Stomach (tissue), 8 donors: ENCODE measurements at regions not wholly inside any gene's neighbourhood (a gene's known extent, or its start where the extent isn't known, plus 50 kb on each side); places are given as distances from the start of the nearest gene placed in this dataset.
"Not testable (repeated sequence)": the region's sequence is repeated elsewhere in the genome, so short reads cannot be mapped to it uniquely, and the experiment has no call there.

Source experiments
- DNase-seq, 2 donors: peaks; one replicate each; pipeline versions ENCODE4 v3.0.0 to v3.0.0-alpha.2; 2013 to 2019
- H3K27ac ChIP-seq, 5 donors: fragments of 200-600 bp in 4 of 5; sonication (generic) in 4 of 5; one replicate each; pipeline ENCODE4 v1.5.1; 2013 to 2019; ENCODE audit warnings: mild to moderate bottlenecking in 1 of 5, moderate library complexity in 1 of 5
- H3K27me3 ChIP-seq, 3 donors: fragments of 200-600 bp; sonication (generic); one replicate each; pipeline ENCODE4 v1.5.1; 2017 to 2019; ENCODE audit warnings: mixed run types in 1 of 3
- H3K36me3 ChIP-seq, 4 donors: fragments of 200-600 bp; sonication (generic); 1 replicate in 3 of 4; 2 replicates in 1 of 4; pipeline ENCODE4 v1.5.1; 2016 to 2019
- H3K4me1 ChIP-seq, 4 donors: fragments of 200-600 bp; sonication (generic); one replicate each; pipeline ENCODE4 v1.5.1; 2016 to 2019
- H3K4me3 ChIP-seq, 4 donors: fragments of 200-600 bp; sonication (generic) in 3 of 4; one replicate each; pipeline ENCODE4 v1.5.1; 2016 to 2019; ENCODE audit warnings: mild to moderate bottlenecking in 1 of 4
- H3K9me3 ChIP-seq, 4 donors: fragments of 200-600 bp; sonication (generic); one replicate each; pipeline ENCODE4 v1.5.1; 2016 to 2019
- EP300 ChIP-seq: sonication (generic); formaldehyde crosslinking; IDR thresholded peaks from one replicate; pipeline ENCODE4 v1.6.1; 2017; ENCODE audit warnings: antibody characterized with exemption
- POLR2A ChIP-seq, 4 donors: fragments of 450-650 bp; IDR thresholded peaks; one replicate each; pipeline ENCODE4 v1.6.1; 2016; ENCODE audit warnings: antibody characterized with exemption in 4 of 4, control low read depth in 2 of 4, mild to moderate bottlenecking in 1 of 4, moderate library complexity in 1 of 4
- POLR2AphosphoS5 ChIP-seq, 3 donors: sonication (generic); formaldehyde crosslinking; IDR thresholded peaks; one replicate each; pipeline ENCODE4 v1.6.1; 2016; ENCODE audit warnings: antibody characterized with exemption in 3 of 3
- WGBS, 5 donors: extraction: QIAGEN DNeasy Blood & Tissue Kit in 3 of 5; methylation state at CpG; one replicate each; pipeline versions ENCODE4 v1.1.5 to v1.1.7; 2013 to 2018; 5-methylcytosine and 5-hydroxymethylcytosine counted together
- intact Hi-C: fragments of 100-400 bp; cut with DNase I; formaldehyde crosslinking; loops from one replicate; pipeline ENCODE4 v1.15.1; 2023; ENCODE audit warnings: low total_unique reads
- TF ChIP-seq, protein P1 (sequence below), 7 experiments: fragments of 450-650 bp in 4 of 7; fragments of 200-600 bp in 3 of 7; sonication (generic) in 3 of 7; IDR thresholded peaks; one replicate each; pipeline ENCODE4 v1.5.1; 2016 to 2019; ENCODE audit warnings: antibody characterized with exemption in 7 of 7, control low read depth in 2 of 7, mild to moderate bottlenecking in 1 of 7
- donor health status: healthy with polysubstance abuse.
- donor health status: Bipolar disorder and iron deficiency.
- donor health status: healthy.

DNA sequence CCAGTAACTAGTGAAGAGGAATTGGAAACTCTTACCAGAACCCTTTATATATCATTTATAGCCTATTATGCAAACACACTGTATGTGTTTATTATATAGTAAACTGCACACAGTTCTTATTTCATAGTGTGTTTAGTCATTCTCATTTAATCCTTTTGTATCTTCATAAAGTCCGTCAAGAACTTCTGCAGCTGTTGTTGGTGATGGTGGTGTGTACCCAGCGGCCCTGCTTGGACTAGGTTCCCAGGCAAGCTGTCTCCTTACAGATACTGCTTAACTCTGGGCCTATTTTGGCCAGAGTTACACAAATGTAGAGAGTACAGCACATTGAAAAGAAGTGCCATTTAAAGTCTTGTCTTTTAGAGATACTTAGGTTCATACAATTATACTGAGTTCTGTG, 231.9 kb downstream of the NDUFS4 start:
- 80 to 86% (median 84%) methylated on average over 2 of the region's 2 CpGs for WGBS, 5 donors
- H3K27me3 ChIP-seq: no peaks in the 10 kb centered on the region
- DNase-seq: no peak
- TF ChIP-seq POLR2AphosphoS5 (IDR thresholded peaks at IDR 0.05) (no peak), POLR2A (IDR thresholded peaks at IDR 0.05) (no peak), EP300 (no peak)
- TF ChIP-seq, protein P1, sequence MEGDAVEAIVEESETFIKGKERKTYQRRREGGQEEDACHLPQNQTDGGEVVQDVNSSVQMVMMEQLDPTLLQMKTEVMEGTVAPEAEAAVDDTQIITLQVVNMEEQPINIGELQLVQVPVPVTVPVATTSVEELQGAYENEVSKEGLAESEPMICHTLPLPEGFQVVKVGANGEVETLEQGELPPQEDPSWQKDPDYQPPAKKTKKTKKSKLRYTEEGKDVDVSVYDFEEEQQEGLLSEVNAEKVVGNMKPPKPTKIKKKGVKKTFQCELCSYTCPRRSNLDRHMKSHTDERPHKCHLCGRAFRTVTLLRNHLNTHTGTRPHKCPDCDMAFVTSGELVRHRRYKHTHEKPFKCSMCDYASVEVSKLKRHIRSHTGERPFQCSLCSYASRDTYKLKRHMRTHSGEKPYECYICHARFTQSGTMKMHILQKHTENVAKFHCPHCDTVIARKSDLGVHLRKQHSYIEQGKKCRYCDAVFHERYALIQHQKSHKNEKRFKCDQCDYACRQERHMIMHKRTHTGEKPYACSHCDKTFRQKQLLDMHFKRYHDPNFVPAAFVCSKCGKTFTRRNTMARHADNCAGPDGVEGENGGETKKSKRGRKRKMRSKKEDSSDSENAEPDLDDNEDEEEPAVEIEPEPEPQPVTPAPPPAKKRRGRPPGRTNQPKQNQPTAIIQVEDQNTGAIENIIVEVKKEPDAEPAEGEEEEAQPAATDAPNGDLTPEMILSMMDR (IDR thresholded peaks at IDR 0.05): no peak
- H3K4me3 ChIP-seq: no peak overlapping the region
- H3K36me3 ChIP-seq: no peaks in the 10 kb centered on the region
- intact Hi-C loops: no loop called here
- H3K4me1 ChIP-seq: no peaks in the 10 kb centered on the region
- H3K9me3 ChIP-seq: no peaks in the 10 kb centered on the region
- H3K27ac ChIP-seq: no peak overlapping the region

DNA sequence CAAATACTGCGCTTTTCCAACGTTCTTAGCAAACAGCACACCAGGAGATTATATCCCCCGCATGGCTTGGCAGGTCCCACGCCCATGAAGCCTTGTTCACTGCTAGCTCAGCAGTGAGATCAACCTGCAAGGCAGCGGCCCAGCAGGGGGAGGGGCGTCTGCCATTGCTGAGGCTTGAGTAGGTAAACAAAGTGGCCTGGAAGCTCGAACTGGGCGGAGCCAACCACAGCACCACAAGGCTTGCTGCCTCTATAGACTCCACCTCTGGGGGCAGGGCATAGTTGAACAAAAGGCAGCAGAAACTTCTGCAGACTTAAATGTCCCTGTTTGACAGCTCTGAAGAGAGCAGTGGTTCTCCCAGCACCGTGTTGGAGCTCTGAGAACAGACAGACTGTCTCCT, 239.2 kb downstream of the NDUFS4 start:
- H3K4me3 ChIP-seq, H3K27ac ChIP-seq, intact Hi-C loops, H3K27me3 ChIP-seq, H3K4me1 ChIP-seq, H3K36me3 ChIP-seq, DNase-seq: not testable (repeated sequence)
- WGBS, 5 donors: 75 to 94% (median 82%) methylated on average over 8 to 9 of the region's 9 CpGs
- peaks cover 0 to 19% (median 4%) of the 10 kb centered on the region in 4 donors for H3K9me3 ChIP-seq

DNA sequence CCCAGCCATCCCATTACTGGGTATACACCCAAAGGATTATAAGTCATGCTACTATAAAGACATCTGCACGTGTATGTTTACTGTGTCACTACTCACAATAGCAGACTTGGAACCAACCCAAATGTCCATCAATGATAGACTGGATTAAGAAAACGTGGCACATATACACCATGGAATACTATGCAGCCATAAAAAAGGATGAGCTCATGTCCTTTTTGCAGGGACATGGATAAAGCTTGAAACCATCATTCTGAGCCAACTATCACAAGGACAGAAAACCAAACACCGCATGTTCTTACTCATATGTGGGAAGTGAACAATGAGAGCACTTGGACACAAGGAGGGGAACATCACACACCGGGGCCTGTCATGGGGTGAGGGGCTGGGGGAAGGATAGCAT, 248.0 kb downstream of the NDUFS4 start:
- H3K27ac ChIP-seq, H3K9me3 ChIP-seq, intact Hi-C loops, H3K4me1 ChIP-seq, DNase-seq, H3K4me3 ChIP-seq, H3K27me3 ChIP-seq, H3K36me3 ChIP-seq: not testable (repeated sequence)
- 77 to 83% (median 79%) methylated on average over 4 of the region's 4 CpGs for WGBS, 5 donors

DNA sequence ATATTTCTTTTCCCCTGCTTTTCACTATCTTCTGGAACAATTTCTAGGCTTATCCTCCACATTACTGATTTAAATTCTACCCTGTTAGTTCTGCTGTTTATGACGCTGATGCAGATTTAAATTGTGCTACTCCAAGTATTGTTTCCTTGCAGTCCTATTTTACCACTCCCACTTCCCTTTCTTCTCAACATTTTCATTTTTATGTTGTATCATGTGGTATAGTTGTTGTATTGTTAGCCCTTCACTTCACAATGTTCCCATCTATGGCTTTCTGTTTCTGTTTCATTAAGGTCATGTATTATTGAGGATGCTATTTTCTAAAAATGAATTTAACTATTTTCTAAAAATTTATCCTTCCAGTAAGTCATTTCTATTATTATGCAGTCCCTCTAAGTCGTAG, 254.4 kb downstream of the NDUFS4 start:
- H3K4me1 ChIP-seq: no peaks in the 10 kb centered on the region
- no peak for TF ChIP-seq POLR2AphosphoS5 (IDR thresholded peaks at IDR 0.05)
- TF ChIP-seq EP300: no peak
- no peaks in the 10 kb centered on the region for H3K27me3 ChIP-seq
- no peaks in the 10 kb centered on the region for H3K9me3 ChIP-seq
- no peak overlapping the region for H3K4me3 ChIP-seq
- H3K36me3 ChIP-seq: no peaks in the 10 kb centered on the region
- 65 to 69% (median 65%) methylated on average over 2 of the region's 2 CpGs for WGBS, 5 donors
- intact Hi-C loops: no loop called here
- H3K27ac ChIP-seq: no peak overlapping the region
- DNase-seq: no peak

DNA sequence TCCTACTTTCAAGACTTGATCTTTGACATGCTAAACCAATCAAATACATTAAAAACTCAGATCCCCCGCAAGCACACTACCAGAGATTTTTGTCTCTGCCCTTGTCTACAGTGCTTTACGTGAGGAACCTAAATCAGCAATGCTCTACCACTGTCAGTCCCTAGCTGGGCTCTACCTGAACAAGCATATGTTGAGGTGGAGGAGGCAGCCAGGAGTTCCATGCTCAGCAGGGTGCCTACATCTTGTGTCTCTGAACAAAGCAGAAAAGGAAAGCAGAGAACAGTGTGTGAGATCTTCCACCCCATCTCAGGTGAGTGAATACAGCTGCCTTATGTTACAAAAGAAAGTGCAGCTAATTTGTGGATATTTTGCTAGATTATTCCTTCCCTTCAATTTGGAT, 255.0 kb downstream of the NDUFS4 start:
- WGBS, 5 donors: 91 to 96% (median 92%) methylated on average over 2 of the region's 2 CpGs
- DNase-seq: no peak
- no peak overlapping the region for H3K27ac ChIP-seq
- no peaks in the 10 kb centered on the region for H3K4me1 ChIP-seq
- H3K4me3 ChIP-seq: no peak overlapping the region
- no peaks in the 10 kb centered on the region for H3K36me3 ChIP-seq
- no peak for TF ChIP-seq EP300
- TF ChIP-seq, protein P1 (IDR thresholded peaks at IDR 0.05): no peak
- TF ChIP-seq POLR2AphosphoS5 (IDR thresholded peaks at IDR 0.05): no peak
- no peak for TF ChIP-seq POLR2A (IDR thresholded peaks at IDR 0.05)
- intact Hi-C loops: no loop called here
- no peaks in the 10 kb centered on the region for H3K9me3 ChIP-seq
- no peaks in the 10 kb centered on the region for H3K27me3 ChIP-seq

DNA sequence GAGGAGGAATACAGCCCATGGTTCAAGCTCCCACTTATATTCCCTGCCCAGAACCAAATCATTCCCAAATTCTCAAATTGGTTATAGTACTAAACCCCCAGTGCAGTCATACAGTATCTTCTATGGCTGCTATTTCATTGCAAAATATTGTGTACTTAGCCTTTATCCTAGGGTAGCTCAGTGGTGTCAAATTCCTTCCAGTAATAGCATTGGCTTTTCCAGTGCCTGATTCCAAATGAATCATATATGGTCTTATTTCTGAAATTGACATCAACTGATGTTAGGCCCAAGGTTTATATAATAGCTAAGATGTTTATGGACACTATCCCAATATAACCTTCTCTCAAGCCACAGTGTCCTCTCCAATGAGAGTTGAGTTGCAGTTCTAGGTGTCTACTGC, 256.7 kb downstream of the NDUFS4 start:
- TF ChIP-seq POLR2AphosphoS5 (IDR thresholded peaks at IDR 0.05) (no peak), POLR2A (IDR thresholded peaks at IDR 0.05) (no peak), EP300 (no peak)
- TF ChIP-seq, protein P1 (IDR thresholded peaks at IDR 0.05): no peak
- Histone ChIP-seq H3K9me3 (no peaks in the 10 kb centered on the region), H3K4me1 (no peaks in the 10 kb centered on the region), H3K27ac (no peak overlapping the region), H3K36me3 (no peaks in the 10 kb centered on the region), H3K27me3 (no peaks in the 10 kb centered on the region), H3K4me3 (no peak overlapping the region)
- DNase-seq: no peak
- intact Hi-C loops: no loop called here
